Spinal cord (tissue), 9 donors: ENCODE measurements at regions not wholly inside any gene's neighbourhood (a gene's known extent, or its start where the extent isn't known, plus 50 kb on each side); places are given as distances from the start of the nearest gene placed in this dataset.
A peak's percentile ranks its signal among the peaks of the same experiment; 100 is the strongest.

Experiments used
- DNase-seq, 6 donors: peaks; one replicate each; pipeline versions ENCODE4 v3.0.0 to v3.0.0-alpha.2; 2013 to 2015; ENCODE audit warnings: low spot score in 6 of 6, low read depth in 4 of 6
- H3K27ac ChIP-seq: one replicate; pipeline ENCODE4 v1.5.1; 2013; ENCODE audit warnings: low read depth, low read length, control low read depth
- H3K27me3 ChIP-seq: one replicate; pipeline ENCODE4 v1.6.1; 2013; ENCODE audit warnings: low read length; ENCODE audit not compliant: control insufficient read depth, insufficient read depth
- H3K36me3 ChIP-seq: one replicate; pipeline ENCODE4 v1.6.1; 2013; ENCODE audit warnings: low read length; ENCODE audit not compliant: control insufficient read depth, insufficient read depth
- H3K4me1 ChIP-seq: one replicate; pipeline ENCODE4 v1.6.1; 2013; ENCODE audit warnings: low read length; ENCODE audit not compliant: control insufficient read depth, insufficient read depth
- H3K4me3 ChIP-seq: one replicate; pipeline ENCODE4 v1.5.1; 2013; ENCODE audit warnings: low read depth, low read length, control low read depth
- H3K9me3 ChIP-seq: one replicate; pipeline ENCODE4 v1.6.1; 2013; ENCODE audit warnings: low read length; ENCODE audit not compliant: control insufficient read depth, insufficient read depth
- WGBS: methylation state at CpG from one replicate; pipeline ENCODE4 v1.1.5; 2013; ENCODE audit warnings: missing lambda C conversion rate; ENCODE audit not compliant: insufficient coverage; 5-methylcytosine and 5-hydroxymethylcytosine counted together
- donor health status: healthy.

GRCh38 chr1:47565676-47566075 lies 127.8 kb downstream of the FOXD2 start:
- H3K9me3 ChIP-seq: no peaks in the 10 kb centered on the region
- DNase-seq: no peak
- H3K36me3 ChIP-seq: no peaks in the 10 kb centered on the region
- 78% methylated on average over 8 of the region's 8 CpGs for WGBS
- peaks cover 6% of the 10 kb centered on the region for H3K27me3 ChIP-seq
- peaks cover 18% of the 10 kb centered on the region for H3K4me1 ChIP-seq
- H3K27ac ChIP-seq: no peak overlapping the region
- H3K4me3 ChIP-seq: no peak overlapping the region

DNA sequence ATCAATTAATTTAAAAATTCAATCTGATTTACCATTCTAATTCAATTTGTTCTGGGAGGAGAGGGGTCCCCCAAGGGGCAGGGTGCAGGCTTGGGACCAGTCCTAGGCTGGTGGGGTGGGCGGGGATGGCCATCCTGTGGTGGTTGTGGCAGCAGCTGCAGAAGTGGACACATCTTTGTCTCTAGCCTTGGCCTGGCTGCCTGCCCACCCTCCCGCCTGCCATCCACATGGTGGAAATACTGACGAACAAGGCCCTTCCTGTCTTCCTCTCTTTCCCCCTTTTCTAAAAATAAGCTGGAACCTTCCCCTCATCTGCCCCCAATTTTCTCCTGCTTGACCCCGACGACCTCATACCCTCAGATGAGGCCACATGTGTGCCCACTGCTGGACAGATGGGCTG lies 130.9 kb downstream of the FOXD2 start:
- Histone ChIP-seq H3K4me3 (no peak overlapping the region), H3K27ac (no peak overlapping the region), H3K27me3 (peaks cover 2% of the 10 kb centered on the region), H3K4me1 (peaks cover 33% of the 10 kb centered on the region), H3K36me3 (no peaks in the 10 kb centered on the region), H3K9me3 (no peaks in the 10 kb centered on the region)
- peak in 2 of 6 donors; percentile 52 to 77 for DNase-seq
- WGBS: 45% methylated on average over 3 of the region's 5 CpGs

DNA sequence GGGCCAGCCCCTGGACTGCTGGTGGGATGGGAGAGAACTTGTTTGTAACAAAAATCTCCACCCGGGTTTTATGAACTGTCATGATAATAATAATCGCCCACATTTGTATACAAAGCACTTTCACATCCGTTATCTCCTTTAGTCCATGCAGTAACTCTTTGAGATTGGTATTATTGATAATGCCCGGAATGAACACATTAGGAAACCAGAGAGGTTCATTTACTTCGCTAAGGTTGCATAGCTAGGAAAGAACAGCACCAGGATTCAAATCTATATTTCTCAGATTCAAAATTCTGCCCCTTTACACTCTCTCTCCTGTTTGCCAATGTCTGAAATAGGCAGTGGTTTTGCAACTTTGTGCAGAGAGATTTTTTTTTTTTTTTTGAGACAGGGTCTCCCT lies 131.4 kb downstream of the FOXD2 start:
- no peak for DNase-seq
- peaks cover 2% of the 10 kb centered on the region for H3K27me3 ChIP-seq
- peaks cover 33% of the 10 kb centered on the region for H3K4me1 ChIP-seq
- H3K9me3 ChIP-seq: no peaks in the 10 kb centered on the region
- no peak overlapping the region for H3K27ac ChIP-seq
- H3K4me3 ChIP-seq: no peak overlapping the region
- no peaks in the 10 kb centered on the region for H3K36me3 ChIP-seq
- no CpG with 5 or more reads among the region's 5 CpGs for WGBS

- Histone ChIP-seq H3K9me3 (no peaks in the 10 kb centered on the region), H3K27ac (no peak overlapping the region), H3K4me3 (no peak overlapping the region), H3K36me3 (no peaks in the 10 kb centered on the region), H3K27me3 (peaks cover 2% of the 10 kb centered on the region), H3K4me1 (peaks cover 33% of the 10 kb centered on the region)
- 70% methylated on average over 7 of the region's 9 CpGs for WGBS
- DNase-seq: peak in 1 of 6 donors; percentile 70
Measured at GRCh38 chr1:47569681-47570470, 132.0 kb downstream of the FOXD2 start.

DNA sequence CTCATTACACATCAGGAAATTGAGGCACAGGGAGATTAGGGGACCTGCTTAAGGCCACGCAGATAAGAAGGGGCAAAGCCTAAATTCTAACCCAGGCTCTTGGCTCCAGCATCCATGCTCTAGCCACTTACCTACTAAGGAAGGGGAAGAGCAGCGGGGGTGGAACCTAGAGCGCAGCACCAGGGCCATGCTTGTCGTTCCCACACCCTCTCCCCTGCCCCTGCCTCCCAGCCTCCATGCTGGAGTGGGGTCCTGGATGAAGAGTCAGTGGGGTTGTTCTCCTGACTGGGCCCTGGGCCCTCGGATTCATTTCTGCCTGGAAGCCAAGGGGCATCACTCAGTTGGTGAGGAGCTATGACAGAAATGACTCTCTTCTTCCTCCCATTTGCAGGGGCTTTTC lies 133.3 kb downstream of the FOXD2 start:
- Histone ChIP-seq H3K4me1 (peaks cover 33% of the 10 kb centered on the region), H3K27me3 (peaks cover 2% of the 10 kb centered on the region), H3K9me3 (no peaks in the 10 kb centered on the region), H3K36me3 (no peaks in the 10 kb centered on the region), H3K4me3 (no peak overlapping the region), H3K27ac (no peak overlapping the region)
- WGBS: 100% methylated on average over 1 of the region's 5 CpGs
- no peak for DNase-seq

DNA sequence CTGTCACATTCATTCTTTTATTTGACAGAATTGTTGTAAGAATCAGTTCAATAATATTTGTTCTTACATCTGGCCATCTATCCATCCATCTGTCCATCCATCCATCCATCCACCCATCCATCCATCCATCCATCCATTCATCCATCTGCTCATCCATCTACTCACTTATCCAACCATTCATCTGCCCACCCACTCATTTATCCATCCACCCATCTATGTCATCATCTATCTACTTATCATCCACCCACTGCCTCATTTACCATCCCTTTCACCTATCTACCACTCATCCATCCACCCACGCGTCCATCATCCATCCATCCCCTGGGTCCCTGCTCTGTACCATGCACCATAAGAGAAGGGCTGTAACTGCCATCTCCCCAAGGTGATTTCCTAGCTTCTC lies 134.1 kb downstream of the FOXD2 start:
- Histone ChIP-seq H3K27ac (no peak overlapping the region), H3K27me3 (no peaks in the 10 kb centered on the region), H3K9me3 (no peaks in the 10 kb centered on the region), H3K36me3 (no peaks in the 10 kb centered on the region), H3K4me3 (no peak overlapping the region), H3K4me1 (peaks cover 33% of the 10 kb centered on the region)
- DNase-seq: no peak
- 100% methylated on average over 2 of the region's 2 CpGs for WGBS

DNA sequence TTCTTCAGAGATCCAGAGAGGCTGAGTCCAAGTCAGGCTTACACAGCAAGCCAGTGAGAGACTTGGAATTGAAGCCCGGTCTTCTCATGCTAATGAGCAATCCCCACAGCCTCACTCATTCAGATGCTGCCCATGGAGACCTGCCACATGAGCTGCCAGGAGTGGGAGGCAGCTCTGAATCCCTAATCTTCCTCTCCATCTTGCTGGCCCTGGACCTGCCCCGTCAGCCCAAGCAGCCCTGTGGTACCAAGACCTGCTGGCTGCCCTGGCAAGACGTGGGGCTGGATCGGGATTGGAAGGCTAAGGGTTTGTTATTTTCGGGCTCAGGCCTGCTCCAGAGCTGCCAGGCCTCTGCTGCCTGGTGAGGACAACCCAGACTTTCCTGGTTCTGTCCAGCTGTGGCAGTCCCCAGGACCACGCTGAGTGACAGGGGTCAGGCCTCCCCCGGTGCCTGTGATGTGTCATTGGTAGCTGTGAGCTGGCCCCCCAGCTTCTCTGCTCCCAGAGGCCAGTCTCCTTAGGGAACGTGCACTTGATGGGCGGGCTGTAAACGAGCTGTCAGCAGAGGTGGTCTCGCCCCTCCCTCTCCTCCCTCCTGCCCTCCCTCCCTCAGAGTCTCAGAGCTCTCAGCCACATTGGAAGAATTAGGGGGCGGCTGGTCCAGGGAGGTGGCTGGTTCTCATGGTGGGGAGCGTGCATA lies 135.0 kb downstream of the FOXD2 start:
- peak overlapping the region; percentile 4 for H3K27ac ChIP-seq

DNA sequence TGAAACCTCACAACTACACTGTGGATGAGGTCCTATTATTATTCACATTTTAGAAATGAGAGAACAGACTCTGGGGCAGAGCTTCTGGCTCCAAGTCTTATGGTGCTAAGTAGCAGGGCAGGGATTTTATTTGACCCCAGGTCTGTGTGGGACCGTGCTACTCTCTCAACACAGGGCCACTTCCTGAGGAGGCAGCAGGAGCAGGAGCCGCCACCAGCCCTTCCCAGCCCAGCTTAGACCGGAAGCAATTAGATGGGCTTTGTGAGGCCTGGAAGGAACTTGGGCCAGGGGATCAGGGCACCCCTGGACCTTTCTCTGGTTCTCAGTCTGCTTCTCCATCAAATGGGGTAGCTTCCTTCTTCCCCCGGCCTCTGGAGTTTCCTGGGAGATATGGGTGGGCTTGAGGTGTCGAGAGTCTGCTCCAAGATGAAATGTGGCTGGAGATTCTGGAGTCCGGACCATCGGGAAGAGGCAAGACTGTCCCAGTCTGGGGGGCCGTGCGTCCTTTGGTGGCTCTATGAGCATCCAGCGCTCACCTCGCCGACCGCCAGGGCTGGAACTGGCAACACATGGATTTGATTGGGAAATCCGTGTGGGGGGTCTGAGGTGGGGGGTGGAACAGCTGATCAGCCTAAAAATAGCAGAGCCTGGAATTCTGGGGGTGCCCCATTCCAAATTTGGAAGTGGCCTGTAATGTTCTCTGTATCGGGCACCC lies 136.8 kb downstream of the FOXD2 start:
- DNase-seq: no peak
- Histone ChIP-seq H3K4me3 (no peak overlapping the region), H3K27me3 (no peaks in the 10 kb centered on the region), H3K9me3 (no peaks in the 10 kb centered on the region), H3K4me1 (peaks cover 47% of the 10 kb centered on the region), H3K27ac (no peak overlapping the region), H3K36me3 (no peaks in the 10 kb centered on the region)
- 93% methylated on average over 13 of the region's 15 CpGs for WGBS

More for the DNA sequence above, 135.0 kb downstream of the FOXD2 start:
- Histone ChIP-seq H3K27me3 (no peaks in the 10 kb centered on the region), H3K4me1 (peaks cover 41% of the 10 kb centered on the region), H3K9me3 (no peaks in the 10 kb centered on the region), H3K4me3 (no peak overlapping the region), H3K36me3 (no peaks in the 10 kb centered on the region)
- peak in 4 of 6 donors; percentile 44 to 90 (median 75) for DNase-seq
- 27% methylated on average over 7 of the region's 13 CpGs for WGBS

DNA sequence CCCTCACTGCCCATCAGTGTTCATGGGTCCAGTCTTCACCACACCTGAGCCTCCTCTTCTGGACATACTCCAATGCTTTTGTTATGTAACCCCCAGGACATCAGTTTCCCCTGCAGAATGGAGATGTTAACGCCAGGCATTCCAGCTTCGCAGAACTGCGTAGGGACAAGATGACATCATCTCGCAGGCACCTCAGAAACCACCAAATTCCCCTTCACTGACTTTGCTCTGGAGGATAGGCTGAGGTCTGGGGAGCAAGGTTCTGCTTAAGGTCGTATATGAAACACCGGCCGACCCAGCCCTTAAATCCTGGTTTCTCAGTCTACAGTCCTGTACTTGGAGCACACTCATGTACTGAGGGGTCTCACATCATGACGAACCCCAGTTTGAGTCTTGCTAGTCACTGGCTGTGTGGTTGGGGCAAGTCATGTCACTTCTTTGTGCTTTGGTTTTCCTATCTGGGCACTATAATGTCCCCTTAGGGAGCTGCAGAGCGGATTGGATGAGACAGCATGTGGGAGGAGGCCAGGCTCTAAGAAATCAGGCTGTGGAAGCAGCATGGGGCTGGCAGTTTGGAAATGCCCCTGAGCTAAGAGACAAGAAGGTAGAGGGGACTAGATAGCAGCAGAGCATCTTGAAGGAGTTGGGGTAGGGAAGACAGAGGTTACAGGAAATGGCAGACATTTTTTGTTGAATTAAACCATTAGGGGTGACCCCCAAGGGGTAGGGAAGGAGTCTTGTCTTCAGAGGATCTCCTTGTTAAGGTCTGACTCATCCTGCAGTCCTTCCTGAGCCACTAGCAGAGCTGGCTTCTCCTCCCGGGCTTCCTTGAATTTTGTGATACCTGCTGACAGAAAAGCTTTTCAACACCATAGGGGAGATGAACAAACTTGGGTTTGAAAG lies 138.3 kb downstream of the FOXD2 start:
- Histone ChIP-seq H3K27ac (no peak overlapping the region), H3K4me3 (no peak overlapping the region), H3K9me3 (no peaks in the 10 kb centered on the region), H3K27me3 (no peaks in the 10 kb centered on the region), H3K36me3 (no peaks in the 10 kb centered on the region), H3K4me1 (peaks cover 42% of the 10 kb centered on the region)
- 74% methylated on average over 5 of the region's 10 CpGs for WGBS
- no peak for DNase-seq
